Mesothelial cell of epicardium (in vitro differentiated cells): ENCODE measurements at regions not wholly inside any gene's neighbourhood (a gene's known extent, or its start where the extent isn't known, plus 50 kb on each side); places are given as distances from the start of the nearest gene placed in this dataset.
"Not testable (repeated sequence)": the region's sequence is repeated elsewhere in the genome, so short reads cannot be mapped to it uniquely, and the experiment has no call there.

Source experiments
- DNase-seq, 2 experiments: peaks; one replicate each; pipeline ENCODE4 v3.0.0; 2021; ENCODE audit warnings: low spot score in 2 of 2; ENCODE audit not compliant: unreplicated experiment in 2 of 2
- H3K27ac Mint-ChIP-seq: 2 replicates; pipeline ENCODE4 v1.8.0; 2021; ENCODE audit warnings: mixed read lengths
- H3K27me3 Mint-ChIP-seq: 2 replicates; pipeline ENCODE4 v1.8.0; 2021; ENCODE audit warnings: low read depth, mixed read lengths
- H3K36me3 Mint-ChIP-seq: 2 replicates; pipeline ENCODE4 v1.8.0; 2021; ENCODE audit warnings: mixed read lengths
- H3K4me1 Mint-ChIP-seq: 2 replicates; pipeline ENCODE4 v1.8.0; 2021; ENCODE audit warnings: mixed read lengths
- H3K4me3 Mint-ChIP-seq: 2 replicates; pipeline ENCODE4 v1.8.0; 2021; ENCODE audit warnings: mild to moderate bottlenecking, moderate library complexity, mixed read lengths
- H3K9me3 Mint-ChIP-seq: 2 replicates; pipeline ENCODE4 v1.8.0; 2021; ENCODE audit warnings: mixed read lengths
- CTCF ChIP-seq: fragments of 200-600 bp; sonication (generic); IDR thresholded peaks from one replicate; pipeline ENCODE4 v1.5.0; 2021; ENCODE audit warnings: antibody characterized with exemption; ENCODE audit not compliant: unreplicated experiment

GRCh38 chr1:112817555-112818373, 102.6 kb upstream of the PPM1J start:
- no peaks in the 10 kb centered on the region for H3K36me3 Mint-ChIP-seq
- no peaks in the 10 kb centered on the region for H3K27me3 Mint-ChIP-seq
- TF ChIP-seq CTCF: no peak
- H3K4me3 Mint-ChIP-seq: no peak overlapping the region
- H3K27ac Mint-ChIP-seq: peak overlapping the region; percentile 24
- peaks cover 36% of the 10 kb centered on the region for H3K4me1 Mint-ChIP-seq
- no peaks in the 10 kb centered on the region for H3K9me3 Mint-ChIP-seq
- DNase-seq: no peak

DNA sequence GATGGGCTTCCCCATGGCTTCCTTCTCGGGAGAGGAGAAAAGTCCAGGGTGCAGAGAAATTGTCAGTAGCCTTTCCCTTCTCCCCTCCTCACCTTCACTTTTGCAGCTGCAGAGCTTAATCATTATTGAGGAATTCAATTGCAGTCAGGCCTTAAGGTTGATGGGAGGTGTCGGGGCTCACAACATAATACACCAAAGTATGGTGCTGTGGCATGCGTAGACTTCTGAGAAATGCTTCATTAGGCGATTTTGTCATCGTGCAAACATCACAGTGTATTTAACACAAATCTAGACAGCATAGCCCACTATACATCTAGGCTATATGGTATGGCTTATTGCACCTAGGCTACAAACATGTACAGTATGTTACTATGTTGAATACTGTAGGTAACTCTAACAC, 100.2 kb upstream of the PPM1J start:
- Mint-ChIP-seq H3K27ac (no peak overlapping the region), H3K4me1 (peaks cover 50% of the 10 kb centered on the region), H3K9me3 (no peaks in the 10 kb centered on the region), H3K27me3 (no peaks in the 10 kb centered on the region), H3K4me3 (no peak overlapping the region), H3K36me3 (no peaks in the 10 kb centered on the region)
- no peak for TF ChIP-seq CTCF
- DNase-seq: no peak

GRCh38 chr1:112814645-112815044, 99.5 kb upstream of the PPM1J start:
- peaks cover 53% of the 10 kb centered on the region for H3K4me1 Mint-ChIP-seq
- H3K36me3 Mint-ChIP-seq, H3K27me3 Mint-ChIP-seq, H3K4me3 Mint-ChIP-seq, H3K9me3 Mint-ChIP-seq, DNase-seq: not testable (repeated sequence)
- H3K27ac Mint-ChIP-seq: peak overlapping the region; percentile 52

GRCh38 chr1:112808861-112809684, 93.9 kb upstream of the PPM1J start:
- peaks cover 55% of the 10 kb centered on the region for H3K4me1 Mint-ChIP-seq
- no peaks in the 10 kb centered on the region for H3K27me3 Mint-ChIP-seq
- peak; percentile 69 for TF ChIP-seq CTCF
- no peak overlapping the region for H3K4me3 Mint-ChIP-seq
- DNase-seq: peak; percentile 59 to 86
- peak overlapping the region; percentile 40 for H3K27ac Mint-ChIP-seq
- H3K9me3 Mint-ChIP-seq: no peaks in the 10 kb centered on the region
- no peaks in the 10 kb centered on the region for H3K36me3 Mint-ChIP-seq

GRCh38 chr1:112807999-112808398, 92.9 kb upstream of the PPM1J start:
- Mint-ChIP-seq H3K27me3 (no peaks in the 10 kb centered on the region), H3K27ac (peak overlapping the region; percentile 96), H3K4me3 (no peak overlapping the region), H3K9me3 (no peaks in the 10 kb centered on the region), H3K36me3 (no peaks in the 10 kb centered on the region), H3K4me1 (peaks cover 64% of the 10 kb centered on the region)
- no peak for DNase-seq
- no peak for TF ChIP-seq CTCF

- H3K4me3 Mint-ChIP-seq: peak overlapping the region; percentile 0
- peaks cover 57% of the 10 kb centered on the region for H3K4me1 Mint-ChIP-seq
- H3K36me3 Mint-ChIP-seq: no peaks in the 10 kb centered on the region
- no peaks in the 10 kb centered on the region for H3K27me3 Mint-ChIP-seq
- TF ChIP-seq CTCF: no peak
- H3K27ac Mint-ChIP-seq: peak overlapping the region; percentile 96
- peak; percentile 48 to 66 for DNase-seq
- no peaks in the 10 kb centered on the region for H3K9me3 Mint-ChIP-seq
These were observed 92.0 kb upstream of the PPM1J start for GRCh38 chr1:112807117-112807516.
